HG03064 (cell line): ENCODE measurements at regions not wholly inside any gene's neighbourhood (a gene's known extent, or its start where the extent isn't known, plus 50 kb on each side); places are given as distances from the start of the nearest gene placed in this dataset.
"Not testable (repeated sequence)": the region's sequence is repeated elsewhere in the genome, so short reads cannot be mapped to it uniquely, and the experiment has no call there.

Source experiments
- ATAC-seq: cut with Tn5 transposase; IDR thresholded peaks from one replicate; pipeline ENCODE4 v1.9.1; 2021; ENCODE audit warnings: low read depth; ENCODE audit not compliant: unreplicated experiment

GRCh38 chr21:19029816-19030215 lies 626.2 kb upstream of the TMPRSS15 start:
- ATAC-seq = no peak

GRCh38 chr21:19031953-19032352 lies 628.4 kb upstream of the TMPRSS15 start:
- ATAC-seq = no peak

GRCh38 chr21:19034041-19034440 lies 630.5 kb upstream of the TMPRSS15 start:
- no peak for ATAC-seq

GRCh38 chr21:19034560-19034959 lies 631.0 kb upstream of the TMPRSS15 start:
- ATAC-seq = no peak

GRCh38 chr21:19045876-19046275 lies 642.3 kb upstream of the TMPRSS15 start:
- no peak for ATAC-seq

GRCh38 chr21:19048098-19048672 lies 644.6 kb upstream of the TMPRSS15 start:
- ATAC-seq = no peak

- no peak for ATAC-seq
These were observed 646.0 kb upstream of the TMPRSS15 start for GRCh38 chr21:19049567-19049966.

- ATAC-seq = no peak
These were observed 661.6 kb upstream of the TMPRSS15 start for GRCh38 chr21:19065164-19065563.

- ATAC-seq = no peak
These were observed 672.4 kb upstream of the TMPRSS15 start for GRCh38 chr21:19076031-19076430.

GRCh38 chr21:19109694-19110093 lies 706.1 kb upstream of the TMPRSS15 start:
- no peak for ATAC-seq

- not testable (repeated sequence) for ATAC-seq
These were observed 715.7 kb upstream of the TMPRSS15 start for GRCh38 chr21:19119259-19119658.

- ATAC-seq = no peak
These were observed 717.0 kb upstream of the TMPRSS15 start for GRCh38 chr21:19120591-19120990.

GRCh38 chr21:19122356-19122755 lies 718.8 kb upstream of the TMPRSS15 start:
- ATAC-seq = no peak

- ATAC-seq = no peak
These were observed 719.5 kb upstream of the TMPRSS15 start for GRCh38 chr21:19123053-19123452.

GRCh38 chr21:19123525-19123924 lies 719.9 kb upstream of the TMPRSS15 start:
- ATAC-seq = no peak

- ATAC-seq = no peak
These were observed 721.1 kb upstream of the TMPRSS15 start for GRCh38 chr21:19124691-19125090.

- no peak for ATAC-seq
These were observed 726.9 kb upstream of the TMPRSS15 start for GRCh38 chr21:19130379-19131028.

- ATAC-seq = no peak
These were observed 737.9 kb upstream of the TMPRSS15 start for GRCh38 chr21:19141511-19141910.

GRCh38 chr21:19145682-19146293 lies 742.2 kb upstream of the TMPRSS15 start:
- no peak for ATAC-seq

GRCh38 chr21:19148056-19148455 lies 744.5 kb upstream of the TMPRSS15 start:
- no peak for ATAC-seq

- ATAC-seq = no peak
These were observed 768.0 kb upstream of the TMPRSS15 start for GRCh38 chr21:19171585-19171984.

- ATAC-seq = no peak
These were observed 778.1 kb upstream of the TMPRSS15 start for GRCh38 chr21:19181604-19182140.
